ENCODE measurements at regions not wholly inside any gene's neighbourhood (a gene's known extent, or its start where the extent isn't known, plus 50 kb on each side); places are given as distances from the start of the nearest gene placed in this dataset.
"Not testable (repeated sequence)": the region's sequence is repeated elsewhere in the genome, so short reads cannot be mapped to it uniquely, and the experiment has no call there.

DNA sequence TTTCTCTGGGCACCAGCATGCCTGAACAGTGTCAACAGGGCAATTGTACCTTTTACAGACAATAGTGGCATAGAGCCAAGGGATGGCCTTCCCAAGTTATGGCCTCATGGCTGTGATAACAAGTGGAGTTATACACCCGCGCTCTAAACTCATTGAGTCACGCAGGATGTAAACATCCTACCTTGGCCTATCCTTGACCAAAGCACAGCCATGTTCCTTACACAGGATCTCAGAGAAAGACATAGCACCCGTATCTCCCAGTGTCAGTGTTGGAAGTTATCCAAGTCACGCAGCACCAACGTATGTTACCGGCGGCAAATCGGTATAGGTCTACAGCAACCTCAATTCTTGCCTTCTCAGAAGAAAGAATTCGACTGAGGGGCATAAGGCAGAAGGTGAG is 1654.9 kb upstream of the LRRTM3 start:
- no peak for DNase-seq (ENCODE audit: low read depth in 2 of 2)

DNA sequence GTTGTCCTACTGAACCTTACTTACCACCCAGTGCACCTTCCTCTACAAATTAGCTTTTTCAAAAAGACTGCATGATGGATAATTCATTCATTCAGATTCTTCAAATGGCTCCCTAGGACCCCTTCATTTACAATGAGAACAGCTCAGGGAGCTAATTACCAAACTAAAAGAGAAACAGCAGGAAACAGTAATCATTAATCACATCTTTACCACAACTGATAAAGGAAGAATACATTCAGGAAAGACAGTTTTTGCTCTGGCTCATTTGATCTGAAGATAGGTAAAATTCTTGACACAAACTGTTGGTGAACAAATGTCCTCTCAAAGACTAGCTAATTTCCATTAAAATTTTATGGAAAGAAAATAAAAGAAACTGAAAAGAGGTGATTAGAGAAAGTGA is 1652.7 kb upstream of the LRRTM3 start:
- no peak for DNase-seq (ENCODE audit: low read depth in 2 of 2)

DNA sequence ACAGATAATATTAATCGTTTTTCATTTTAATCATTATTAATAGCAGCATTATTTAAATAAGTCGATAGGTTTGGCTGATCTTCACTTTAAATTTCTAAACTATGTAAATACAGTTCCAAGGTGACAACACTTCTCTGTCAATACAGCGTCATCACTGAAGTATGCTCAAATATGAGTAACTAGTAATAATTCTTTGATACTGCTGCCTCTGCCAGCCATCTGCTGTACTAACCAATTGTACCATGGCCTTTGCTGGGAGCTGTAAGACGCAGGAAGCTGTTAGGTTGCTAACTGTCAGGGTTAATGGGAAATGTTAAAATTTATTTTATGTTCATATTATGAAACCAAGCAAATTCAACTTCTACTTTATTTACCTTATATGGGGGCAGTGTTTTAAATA is 1650.5 kb upstream of the LRRTM3 start:
- no peak for DNase-seq (ENCODE audit: low read depth in 2 of 2)

DNA sequence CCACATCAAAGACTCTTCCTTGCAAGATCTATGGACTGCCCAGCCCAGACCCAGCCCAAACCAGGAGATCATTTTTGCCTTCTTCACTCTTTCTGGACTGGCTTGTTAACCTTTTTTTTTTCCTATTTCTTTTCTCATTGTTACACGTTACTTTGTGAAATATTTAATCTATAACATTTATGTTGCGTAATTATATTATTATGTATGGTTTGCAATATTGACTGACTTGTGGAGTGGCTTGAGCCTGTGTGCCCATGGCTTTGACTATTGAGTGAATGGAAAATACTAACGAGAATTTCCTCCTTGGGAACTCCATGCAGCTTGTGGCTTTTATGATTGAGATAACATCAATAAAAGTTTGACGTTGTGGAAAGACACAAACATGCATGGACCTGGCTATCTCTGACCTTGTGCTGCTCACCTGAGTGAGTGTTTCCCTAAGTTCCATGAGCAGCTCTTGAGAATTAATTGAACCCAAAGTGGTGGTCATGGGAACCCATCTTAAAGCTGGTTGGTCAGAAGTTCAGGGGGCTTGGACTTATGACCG is 1641.3 kb upstream of the LRRTM3 start:
- DNase-seq (ENCODE audit: low read depth in 2 of 2): no peak

DNA sequence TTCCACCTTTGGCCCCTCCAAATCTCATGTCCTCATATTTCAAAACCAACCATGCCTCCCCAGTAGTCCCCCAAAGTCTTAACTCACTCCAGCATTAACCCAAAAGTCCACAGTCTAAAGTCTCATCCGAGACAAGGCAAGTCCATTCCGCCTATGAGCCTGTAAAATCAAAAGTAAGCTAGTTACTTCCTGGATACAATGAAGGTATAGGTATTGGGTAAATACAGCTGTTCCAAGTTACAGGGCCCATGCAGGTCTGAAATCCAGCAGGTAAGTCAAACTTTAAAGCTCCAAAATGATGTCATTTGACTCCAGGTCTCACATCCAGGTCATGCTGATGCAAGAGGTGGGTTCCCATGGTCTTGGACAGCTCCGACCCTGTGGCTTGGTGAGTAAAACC is 1640.1 kb upstream of the LRRTM3 start:
- not testable (repeated sequence) for DNase-seq (ENCODE audit: low read depth in 2 of 2)

DNA sequence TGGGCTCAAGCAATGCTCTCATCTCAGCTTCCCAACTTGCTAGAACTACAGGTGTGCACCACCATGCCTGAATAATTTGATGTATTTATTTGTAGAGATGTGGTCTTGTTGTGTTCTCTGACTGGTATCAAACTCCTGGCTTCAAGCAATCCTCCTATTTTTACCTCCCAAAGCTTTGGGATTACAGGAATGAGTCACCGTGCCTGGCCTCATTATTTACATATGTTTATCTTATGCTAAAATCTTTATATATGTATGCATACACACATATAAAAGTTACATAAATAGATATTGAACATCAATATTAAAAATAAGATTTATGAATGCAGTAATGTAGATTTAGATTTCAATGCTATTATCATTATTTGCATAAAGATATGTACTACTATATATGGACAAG is 1634.5 kb upstream of the LRRTM3 start:
- no peak for DNase-seq (ENCODE audit: low read depth in 2 of 2)

DNA sequence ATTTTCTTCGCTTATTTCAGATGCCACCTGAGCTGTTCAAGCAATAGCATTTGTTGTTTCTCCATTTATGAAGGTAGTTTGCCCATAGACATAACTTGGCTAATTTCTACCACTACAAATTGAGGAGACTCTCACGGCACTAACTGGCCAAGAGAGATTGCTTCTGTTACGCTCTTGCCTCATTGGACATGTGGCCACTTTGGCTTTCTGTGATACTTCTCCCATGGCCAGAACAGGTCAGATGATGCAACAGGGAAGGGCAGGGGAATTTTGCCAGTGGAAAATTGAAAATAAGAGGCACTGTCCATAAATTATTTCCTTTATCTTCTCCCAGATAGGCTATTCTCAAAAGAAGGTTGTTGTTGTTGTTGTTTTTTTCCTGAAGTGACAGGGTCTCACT is 1633.3 kb upstream of the LRRTM3 start:
- no peak for DNase-seq (ENCODE audit: low read depth in 2 of 2)

DNA sequence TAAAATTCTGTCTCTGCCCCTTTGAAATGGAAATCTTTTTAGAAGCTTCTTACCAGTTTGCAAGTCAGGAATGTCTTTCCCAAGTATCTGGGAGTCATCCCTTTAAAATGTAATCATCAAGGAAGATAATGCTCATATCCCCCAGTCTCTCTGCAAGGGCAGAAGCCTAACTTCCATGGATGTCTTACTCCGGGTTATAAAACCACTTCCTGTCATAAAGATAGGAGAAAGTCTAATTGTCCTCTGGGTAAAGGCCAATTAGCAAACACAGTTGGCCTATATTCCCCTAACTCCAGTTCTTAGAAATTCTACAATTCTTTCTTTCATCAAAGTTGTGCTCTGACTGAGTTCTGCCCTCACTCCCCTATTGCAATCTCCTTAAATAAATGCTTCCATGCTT is 1631.5 kb upstream of the LRRTM3 start:
- no peak for DNase-seq (ENCODE audit: low read depth in 2 of 2)

DNA sequence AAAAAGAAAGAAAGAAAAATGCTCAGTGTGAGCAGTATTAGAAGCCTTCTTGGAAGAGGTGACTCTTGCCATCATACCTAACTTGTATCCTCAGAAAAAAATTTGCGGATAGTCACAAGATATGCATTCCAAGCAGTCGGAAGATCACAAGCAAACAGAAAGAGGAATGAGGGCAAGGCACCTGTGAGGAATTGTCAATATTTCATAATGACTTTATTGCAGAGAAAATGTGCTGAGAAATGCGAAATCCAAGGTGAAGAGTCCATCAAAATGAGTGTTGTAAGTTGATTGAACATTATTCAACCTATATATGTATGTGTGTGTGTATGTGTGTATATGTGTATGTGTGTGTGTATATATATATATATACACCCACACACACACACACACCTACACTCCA is 1624.7 kb upstream of the LRRTM3 start:
- DNase-seq (ENCODE audit: low read depth in 2 of 2): no peak

DNA sequence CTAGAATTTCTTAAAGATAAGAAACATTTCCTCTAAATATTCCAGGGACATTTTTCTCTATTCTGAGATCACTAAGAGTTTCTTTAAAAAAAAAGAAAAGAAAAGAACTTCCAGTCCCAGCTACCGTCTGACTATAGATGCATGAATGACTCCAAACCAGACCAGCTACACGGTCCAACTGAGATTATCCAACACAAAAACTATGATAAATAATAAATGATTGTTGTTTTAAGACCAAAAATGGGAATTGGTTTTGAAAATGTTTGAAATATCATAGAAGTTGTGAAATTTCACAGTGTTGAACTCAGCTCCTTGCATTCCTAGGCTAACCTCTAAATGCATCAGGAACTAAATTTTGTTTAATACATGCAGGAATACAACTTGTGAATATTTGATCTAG is 1619.6 kb upstream of the LRRTM3 start:
- DNase-seq (ENCODE audit: low read depth in 2 of 2): no peak

DNA sequence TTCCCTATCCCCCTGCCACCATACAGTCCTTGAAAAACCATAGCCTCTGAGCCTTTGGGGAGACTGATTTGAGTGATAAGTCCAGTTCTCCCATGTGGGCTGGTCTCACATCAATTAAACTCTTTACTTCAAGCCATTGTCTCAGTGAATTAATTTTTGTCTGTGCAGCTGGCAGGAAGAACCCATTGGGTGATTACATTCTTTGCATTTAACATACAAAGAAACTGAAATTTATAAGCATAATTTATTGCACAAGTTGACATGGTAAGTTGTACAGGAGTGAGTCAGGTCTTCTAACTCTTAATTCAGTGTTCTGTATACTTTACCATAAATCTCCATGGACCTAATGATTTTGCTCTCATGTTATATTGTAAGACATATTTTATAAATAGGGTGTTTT is 1613.0 kb upstream of the LRRTM3 start:
- DNase-seq (ENCODE audit: low read depth in 2 of 2): no peak

DNA sequence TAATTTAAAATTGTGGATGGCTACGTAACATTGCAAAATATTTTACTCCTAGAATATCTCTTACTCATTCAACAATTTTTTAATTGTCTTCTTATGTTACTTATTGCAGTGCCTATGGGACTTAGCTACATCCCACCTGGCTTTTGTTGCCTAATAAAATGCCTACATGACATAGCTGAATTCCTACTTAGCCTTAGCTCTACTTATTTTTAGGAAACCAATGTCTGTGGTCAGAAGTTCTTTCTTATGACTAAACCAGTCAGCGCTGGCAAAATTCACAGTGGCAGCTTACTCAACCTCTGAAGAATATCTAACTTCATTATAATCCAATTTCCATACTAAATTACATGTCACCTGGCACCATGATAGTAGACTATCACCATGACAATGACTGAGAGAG is 1612.4 kb upstream of the LRRTM3 start:
- DNase-seq (ENCODE audit: low read depth in 2 of 2): no peak

DNA sequence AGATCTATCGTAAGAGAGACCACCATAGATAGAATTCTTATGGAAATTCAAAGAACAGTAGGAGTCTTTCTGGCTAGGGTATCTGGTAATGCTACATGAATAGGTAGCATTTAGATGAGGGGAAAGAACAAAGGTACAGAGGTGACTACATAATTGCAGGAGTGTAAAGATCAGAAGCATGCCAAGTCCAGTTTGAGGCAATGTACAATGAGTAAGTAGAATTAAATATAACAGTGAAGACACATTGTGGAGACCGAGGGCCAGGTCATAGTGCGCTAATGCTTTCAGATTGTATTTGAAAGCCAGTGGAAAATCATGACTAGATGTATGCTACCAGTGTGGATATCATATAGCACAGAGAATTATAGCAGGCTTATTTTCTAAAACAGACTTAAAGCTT is 1611.6 kb upstream of the LRRTM3 start:
- DNase-seq (ENCODE audit: low read depth in 2 of 2): no peak

DNA sequence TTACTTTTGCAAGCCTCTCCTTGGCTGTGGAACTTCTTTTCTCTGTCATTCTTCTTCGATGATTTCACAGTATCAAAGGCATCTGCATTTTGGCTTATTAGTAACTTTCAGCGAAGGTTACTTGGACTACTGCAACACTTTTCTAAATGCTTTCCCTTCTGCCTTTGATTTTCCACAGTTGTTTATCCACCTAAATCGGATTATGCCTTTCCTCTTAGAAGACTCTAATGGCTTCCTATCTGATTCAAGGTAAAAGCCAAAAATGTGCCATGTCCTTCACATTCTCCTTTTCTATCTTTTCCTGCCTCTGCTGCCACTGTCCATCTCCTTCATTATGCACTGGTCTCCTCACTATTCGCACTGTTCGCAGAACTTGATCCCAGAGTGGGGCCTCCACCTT is 1606.3 kb upstream of the LRRTM3 start:
- DNase-seq (ENCODE audit: low read depth in 2 of 2): no peak

DNA sequence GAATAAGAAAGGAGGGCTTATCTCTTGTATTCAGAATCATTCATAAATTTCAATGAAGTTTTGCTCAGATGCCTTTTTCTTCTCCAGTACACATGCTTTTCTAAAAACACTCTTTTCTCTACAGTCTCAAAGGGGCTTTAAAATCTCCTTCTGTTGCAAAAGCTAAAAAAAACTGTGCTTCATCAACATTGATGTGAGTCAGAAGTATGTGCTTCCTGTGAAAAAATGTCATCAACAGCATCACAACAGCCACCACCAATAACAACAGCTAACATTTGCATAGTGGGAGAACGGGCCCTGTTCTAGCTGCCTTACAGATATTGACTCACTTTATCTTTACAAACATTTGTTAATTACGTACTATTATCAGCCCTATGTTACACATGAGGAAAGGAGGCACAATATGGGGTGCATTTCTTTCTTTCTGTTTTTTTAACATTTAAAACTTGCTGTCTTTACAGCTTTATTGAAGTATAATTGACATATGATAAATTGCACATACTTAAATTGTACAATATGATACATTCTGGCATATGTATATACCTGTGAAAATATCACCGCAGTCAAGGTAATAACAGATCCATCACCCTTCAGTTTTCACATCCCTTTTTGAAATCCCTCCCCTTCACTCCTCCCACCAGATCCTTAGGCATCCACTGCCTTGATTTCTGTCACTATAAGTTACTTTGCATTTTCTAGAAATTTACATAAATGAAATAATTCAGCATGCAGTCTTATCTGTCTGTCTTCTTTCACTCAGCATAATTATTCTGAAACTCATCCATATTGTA is 1605.4 kb upstream of the LRRTM3 start:
- DNase-seq (ENCODE audit: low read depth in 2 of 2): no peak

DNA sequence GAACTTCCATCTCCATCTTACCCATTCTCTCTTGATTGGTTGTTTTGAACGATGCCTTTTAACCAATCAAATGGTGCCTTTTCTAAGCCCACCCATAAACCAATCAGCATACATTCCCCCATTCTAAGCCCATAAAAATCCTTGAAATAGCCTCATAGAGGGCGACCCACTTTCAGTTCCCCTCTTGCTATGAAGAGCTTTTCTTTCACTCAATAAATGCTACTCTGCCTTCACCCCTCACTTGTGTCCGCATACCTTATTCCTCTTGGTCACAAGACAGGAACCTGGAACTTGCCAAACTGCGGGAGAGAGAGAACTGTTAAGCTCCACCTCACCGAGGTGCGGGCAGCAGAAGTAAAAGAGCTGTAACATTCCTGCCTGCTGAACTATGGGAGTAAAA is 1602.0 kb upstream of the LRRTM3 start:
- DNase-seq (ENCODE audit: low read depth in 2 of 2): no peak

DNA sequence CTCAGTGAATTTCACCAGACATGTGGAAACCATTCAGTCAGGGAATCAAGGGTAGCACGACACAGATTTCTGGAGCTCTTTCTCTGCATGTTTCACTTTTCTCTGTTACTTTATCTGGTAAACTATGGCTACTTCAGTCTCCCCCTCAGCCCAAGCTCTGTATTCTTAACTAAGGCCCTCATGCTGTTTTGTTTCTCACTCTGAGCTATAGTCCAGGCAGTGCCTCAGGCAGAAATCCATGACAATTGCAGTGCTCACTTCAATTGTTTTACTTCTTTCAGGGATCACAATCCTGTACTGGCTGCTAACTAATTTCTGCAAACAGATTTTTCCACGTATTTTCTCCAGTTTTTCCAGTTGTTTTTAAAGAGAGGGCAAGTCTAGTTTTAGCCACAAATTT is 1599.9 kb upstream of the LRRTM3 start:
- DNase-seq (ENCODE audit: low read depth in 2 of 2): no peak

DNA sequence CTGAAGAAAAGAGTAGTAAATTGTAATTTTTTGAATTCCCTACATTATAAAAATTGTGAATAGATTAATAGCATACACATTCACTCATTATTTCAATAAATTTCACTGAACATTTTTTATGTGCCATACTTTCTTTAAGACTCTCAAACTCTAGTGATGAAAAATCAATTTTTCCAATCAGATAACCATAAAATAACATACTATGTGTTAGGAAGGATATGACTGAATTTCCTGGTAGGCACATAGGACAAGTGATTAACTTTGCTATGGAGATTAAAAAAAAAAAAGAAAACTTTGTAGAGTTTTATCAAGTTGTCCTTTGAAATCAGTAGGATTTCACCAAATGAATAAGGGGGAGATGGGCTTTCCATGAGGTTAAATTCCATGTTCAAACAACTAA is 1597.3 kb upstream of the LRRTM3 start:
- DNase-seq (ENCODE audit: low read depth in 2 of 2): no peak

DNA sequence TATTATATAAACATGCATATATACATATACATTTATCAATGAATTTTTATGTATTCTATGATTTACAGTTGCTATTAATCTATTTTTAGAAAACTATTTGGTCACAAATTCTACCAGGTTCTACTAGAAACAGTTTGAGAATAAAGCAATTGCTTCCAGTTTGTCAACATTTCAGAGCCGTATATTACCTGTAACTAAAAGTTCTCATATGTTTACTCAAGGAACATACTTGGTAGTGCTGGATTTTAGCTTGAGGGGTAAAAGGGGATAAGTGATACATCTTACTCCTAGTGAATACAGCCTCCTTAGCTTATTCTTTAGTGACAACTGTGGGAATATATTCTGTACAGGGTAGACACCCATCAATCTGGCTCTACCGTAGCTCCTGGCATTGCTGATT is 1590.5 kb upstream of the LRRTM3 start:
- DNase-seq (ENCODE audit: low read depth in 2 of 2): no peak

DNA sequence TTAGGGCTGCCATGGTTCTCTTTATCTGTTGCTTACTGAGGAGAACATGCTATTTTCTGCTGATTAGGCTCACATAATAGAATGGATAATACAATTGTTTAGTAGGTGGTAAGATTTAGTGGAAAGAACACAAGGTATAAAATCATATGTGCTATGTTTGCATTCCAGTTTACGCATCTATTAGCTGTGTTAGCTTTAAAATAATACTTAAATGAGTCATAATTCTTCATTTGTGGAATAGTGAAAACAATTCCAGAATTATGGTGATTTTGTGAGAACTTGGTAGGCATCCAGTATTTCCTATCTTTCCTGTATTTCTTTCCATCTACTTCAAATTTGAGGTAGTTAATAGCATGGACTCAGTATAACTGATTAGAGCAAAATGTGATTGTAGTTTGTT is 1585.5 kb upstream of the LRRTM3 start:
- DNase-seq (ENCODE audit: low read depth in 2 of 2): no peak

DNA sequence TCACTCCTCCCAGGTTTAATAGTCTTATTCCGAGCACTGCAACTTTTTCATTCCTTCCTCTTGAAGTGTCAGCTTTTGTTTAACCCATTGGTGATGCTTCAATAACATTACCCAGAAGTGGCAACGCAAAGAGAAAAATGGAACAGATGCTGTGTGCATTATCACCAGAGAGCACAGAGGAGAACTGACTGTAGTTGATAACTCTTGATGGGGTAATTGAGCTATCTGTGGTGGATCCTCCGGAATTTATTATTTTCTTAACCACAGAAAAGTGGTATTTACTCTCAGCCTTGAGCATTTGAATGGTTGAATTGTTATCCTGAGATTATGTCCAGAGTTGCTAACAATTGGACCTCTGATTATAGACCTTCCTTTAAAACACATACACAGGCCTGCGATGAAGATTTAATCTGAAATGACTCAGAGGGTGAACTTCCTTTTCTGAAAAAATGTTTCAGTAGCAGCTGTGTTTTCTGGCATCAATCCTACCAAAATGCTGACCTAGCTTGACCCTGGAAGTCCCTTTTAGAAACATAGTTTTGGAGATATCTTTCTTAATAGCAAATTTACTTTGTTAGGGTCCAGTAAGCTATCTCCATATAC is 1584.4 kb upstream of the LRRTM3 start:
- no peak for DNase-seq (ENCODE audit: low read depth in 2 of 2)

DNA sequence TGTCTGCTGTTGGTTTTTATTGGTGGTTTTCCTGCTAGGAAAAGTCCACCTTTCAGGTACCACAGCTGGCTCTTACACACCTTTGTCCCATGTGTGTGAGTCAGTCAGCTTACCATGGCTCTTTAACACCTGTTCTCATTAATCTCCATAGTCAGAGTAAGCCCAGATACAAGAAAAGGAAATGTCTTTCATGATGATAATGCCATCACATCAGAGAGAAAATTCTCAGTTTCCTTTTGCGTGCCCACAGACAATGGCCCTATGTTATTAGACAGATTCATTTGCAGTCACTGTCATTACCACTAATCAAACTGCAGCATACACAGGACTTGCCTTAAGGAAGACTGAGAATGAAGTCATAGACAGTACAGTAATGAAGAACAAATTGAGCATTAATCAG is 1583.6 kb upstream of the LRRTM3 start:
- DNase-seq (ENCODE audit: low read depth in 2 of 2): no peak

DNA sequence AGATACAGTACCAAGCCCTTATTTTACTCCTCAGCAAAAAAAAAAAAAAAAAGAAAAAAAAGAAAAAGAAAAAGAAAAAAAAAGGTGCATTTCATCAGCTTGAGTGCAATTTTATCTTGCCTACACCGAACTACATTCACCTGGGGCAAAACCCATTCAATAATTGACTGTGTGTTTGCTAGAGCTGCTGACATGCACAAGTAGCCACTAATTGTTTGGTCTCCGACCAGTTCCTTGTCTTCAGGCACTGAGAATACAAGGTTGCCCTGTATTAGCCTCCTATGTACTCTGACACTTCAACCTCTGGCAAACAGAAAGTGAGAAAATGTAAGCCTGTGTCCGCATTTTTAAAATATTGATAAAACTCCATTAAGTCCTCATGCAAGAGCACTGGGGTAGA is 1579.4 kb upstream of the LRRTM3 start:
- no peak for DNase-seq (ENCODE audit: low read depth in 2 of 2)

DNA sequence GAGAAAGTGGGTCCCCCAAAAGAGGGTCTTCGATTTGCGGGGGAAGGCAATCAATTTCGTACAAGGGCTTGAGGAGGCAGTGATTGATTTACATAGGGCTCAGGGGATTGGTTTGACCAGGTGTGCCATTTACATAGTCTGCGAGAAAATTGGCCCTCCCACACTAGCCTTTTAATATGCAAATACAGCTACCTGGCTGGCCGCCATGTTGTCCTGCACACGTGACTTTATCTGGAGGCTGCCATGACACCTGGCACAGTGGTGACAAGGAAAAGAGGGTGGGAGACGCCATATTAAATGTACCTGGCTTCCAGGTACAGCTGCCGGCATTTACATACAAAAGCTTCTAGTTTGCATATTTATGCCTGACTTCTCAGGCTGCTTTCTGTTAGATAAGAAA is 1577.2 kb upstream of the LRRTM3 start:
- no peak for DNase-seq (ENCODE audit: low read depth in 2 of 2)
